Neural cell (in vitro differentiated cells): ENCODE measurements at regions not wholly inside any gene's neighbourhood (a gene's known extent, or its start where the extent isn't known, plus 50 kb on each side); places are given as distances from the start of the nearest gene placed in this dataset.

ENCODE experiments used
- H2AFZ ChIP-seq: fragments of 200-600, 300-800 bp; sonication (generic), shearing (Covaris generic); 2 replicates; pipeline ENCODE4 v1.6.0; 2014; ENCODE audit warnings: low read depth, mild to moderate bottlenecking, antibody characterized with exemption, low read length, moderate library complexity
- H3F3A ChIP-seq: fragments of 200-600 bp; shearing (Covaris generic); 2 replicates; pipeline ENCODE4 v1.6.1; 2016; ENCODE audit warnings: mild to moderate bottlenecking, moderate library complexity, mixed read lengths, antibody characterized with exemption, low read length; ENCODE audit not compliant: insufficient read depth, poor library complexity, severe bottlenecking
- H3K27ac ChIP-seq: fragments of 200-600, 300-800 bp; sonication (generic), shearing (Covaris generic); 2 replicates; pipeline ENCODE4 v1.5.1; 2014; ENCODE audit warnings: mild to moderate bottlenecking, low read length, moderate library complexity
- H3K27me3 ChIP-seq: fragments of 300-800, 200-600 bp; sonication (generic), shearing (Covaris generic); 2 replicates; pipeline ENCODE4 v1.6.0; 2014; ENCODE audit warnings: mild to moderate bottlenecking, low read depth, low read length, moderate library complexity; ENCODE audit not compliant: insufficient read depth
- H3K36me3 ChIP-seq: fragments of 300-800, 200-600 bp; sonication (generic), shearing (Covaris generic); 2 replicates; pipeline ENCODE4 v1.5.1; 2014; ENCODE audit warnings: mild to moderate bottlenecking, antibody characterized with exemption, low read length, moderate library complexity; ENCODE audit not compliant: insufficient read depth
- H3K4me2 ChIP-seq: fragments of 300-800, 200-600 bp; sonication (generic), shearing (Covaris generic); 2 replicates; pipeline ENCODE4 v1.6.0; 2014; ENCODE audit warnings: mild to moderate bottlenecking, low read length
- H3K4me3 ChIP-seq: fragments of 300-800, 200-600 bp; sonication (generic), shearing (Covaris generic); 2 replicates; pipeline ENCODE4 v1.5.1; 2014; ENCODE audit warnings: mild to moderate bottlenecking, low read length, moderate library complexity
- H3K79me2 ChIP-seq: fragments of 200-600 bp; shearing (Covaris generic); replicated peaks from 2 replicates; pipeline ENCODE4 v1.6.0; 2014; ENCODE audit warnings: mild to moderate bottlenecking, low read length, moderate library complexity; ENCODE audit not compliant: insufficient read depth
- H3K9ac ChIP-seq: fragments of 300-800, 200-600 bp; sonication (generic), shearing (Covaris generic); 2 replicates; pipeline ENCODE4 v1.6.1; 2016; ENCODE audit warnings: mild to moderate bottlenecking, low read length, mixed read lengths
- H3K9me2 ChIP-seq: fragments of 200-600 bp; shearing (Covaris generic); 2 replicates; pipeline ENCODE4 v1.6.1; 2016; ENCODE audit warnings: mild to moderate bottlenecking, low read length, mixed read lengths; ENCODE audit not compliant: insufficient read depth
- H3K9me3 ChIP-seq: fragments of 200-600, 300-800 bp; sonication (generic), shearing (Covaris generic); 2 replicates; pipeline ENCODE4 v1.6.1; 2016; ENCODE audit warnings: mild to moderate bottlenecking, mixed run types, low read length, moderate library complexity, mixed read lengths
- H4K20me1 ChIP-seq: fragments of 200-600 bp; shearing (Covaris generic); 2 replicates; pipeline ENCODE4 v1.6.1; 2016; ENCODE audit warnings: mild to moderate bottlenecking, mixed run types; ENCODE audit not compliant: insufficient read depth
- CTCF ChIP-seq: fragments of 450-650 bp; IDR thresholded peaks from 2 replicates; pipeline ENCODE4 v1.5.1; 2014; ENCODE audit warnings: antibody characterized with exemption, mild to moderate bottlenecking, moderate library complexity; ENCODE audit not compliant: poor library complexity, severe bottlenecking
- EP300 ChIP-seq: fragments of 450-650 bp; conservative IDR thresholded peaks from 2 replicates; pipeline ENCODE4 v1.6.1; 2014; ENCODE audit warnings: antibody characterized with exemption, mild to moderate bottlenecking, moderate library complexity; ENCODE audit not compliant: poor library complexity, severe bottlenecking
- EZH2 ChIP-seq: fragments of 200-600, 300-800 bp; shearing (Covaris generic), sonication (generic); IDR thresholded peaks from 2 replicates; pipeline ENCODE4 v1.6.1; 2014; ENCODE audit warnings: antibody characterized with exemption, low read length, borderline replicate concordance, mild to moderate bottlenecking; ENCODE audit not compliant: insufficient read depth, poor library complexity, severe bottlenecking
- MXI1 ChIP-seq: fragments of 450-650 bp; conservative IDR thresholded peaks from 2 replicates; pipeline ENCODE4 v1.6.1; 2014; ENCODE audit warnings: antibody characterized with exemption, mild to moderate bottlenecking; ENCODE audit not compliant: poor library complexity, severe bottlenecking
- POLR2AphosphoS5 ChIP-seq: IDR thresholded peaks from 2 replicates; pipeline ENCODE4 v1.6.1; 2012
- RAD21 ChIP-seq: fragments of 450-650 bp; conservative IDR thresholded peaks from 2 replicates; pipeline ENCODE4 v1.6.1; 2014; ENCODE audit warnings: antibody characterized with exemption, mild to moderate bottlenecking, moderate library complexity
- REST ChIP-seq: IDR thresholded peaks from 2 replicates; pipeline ENCODE4 v1.6.1; 2012; ENCODE audit warnings: borderline replicate concordance
- SMC3 ChIP-seq: fragments of 450-650 bp; conservative IDR thresholded peaks from 2 replicates; pipeline ENCODE4 v1.6.1; 2014; ENCODE audit warnings: antibody characterized with exemption, mild to moderate bottlenecking, moderate library complexity; ENCODE audit not compliant: poor library complexity
- TAF1 ChIP-seq: IDR thresholded peaks from 2 replicates; pipeline ENCODE4 v1.6.1; 2012; ENCODE audit warnings: low read depth

- Histone ChIP-seq H3K9me3 (no peaks in the 10 kb centered on the region), H3F3A (no peaks in the 10 kb centered on the region), H2AFZ (no peak overlapping the region), H3K4me3 (no peak overlapping the region), H3K36me3 (no peaks in the 10 kb centered on the region), H3K4me2 (no peak overlapping the region), H4K20me1 (no peaks in the 10 kb centered on the region), H3K27me3 (no peaks in the 10 kb centered on the region), H3K9me2 (no peaks in the 10 kb centered on the region), H3K9ac (no peak overlapping the region), H3K27ac (no peak overlapping the region), H3K79me2 (no peaks in the 10 kb centered on the region)
- no peak for TF ChIP-seq EZH2
- no peak for TF ChIP-seq TAF1
- no peak for TF ChIP-seq EP300
- no peak for TF ChIP-seq MXI1
- no peak for TF ChIP-seq REST
- TF ChIP-seq SMC3: no peak
- TF ChIP-seq RAD21: no peak
- no peak for TF ChIP-seq POLR2AphosphoS5
- no peak for TF ChIP-seq CTCF
These were observed 168.1 kb upstream of the TACR1 start for GRCh38 chr2:75367401-75367800.

- H3K9ac ChIP-seq: no peak overlapping the region
- no peaks in the 10 kb centered on the region for H3K36me3 ChIP-seq
- no peak overlapping the region for H3K27ac ChIP-seq
- H2AFZ ChIP-seq: no peak overlapping the region
- H3K9me3 ChIP-seq: no peaks in the 10 kb centered on the region
- no peaks in the 10 kb centered on the region for H3K9me2 ChIP-seq
- TF ChIP-seq REST (no peak), RAD21 (no peak), EP300 (no peak)
- H3K4me3 ChIP-seq: no peak overlapping the region
- no peaks in the 10 kb centered on the region for H3F3A ChIP-seq
- H3K79me2 ChIP-seq: no peaks in the 10 kb centered on the region
- H4K20me1 ChIP-seq: no peaks in the 10 kb centered on the region
- no peaks in the 10 kb centered on the region for H3K27me3 ChIP-seq
- no peak overlapping the region for H3K4me2 ChIP-seq
These were observed 162.2 kb upstream of the TACR1 start for GRCh38 chr2:75361486-75361885.
